ENCODE measurements at regions not wholly inside any gene's neighbourhood (a gene's known extent, or its start where the extent isn't known, plus 50 kb on each side); places are given as distances from the start of the nearest gene placed in this dataset.

DNA sequence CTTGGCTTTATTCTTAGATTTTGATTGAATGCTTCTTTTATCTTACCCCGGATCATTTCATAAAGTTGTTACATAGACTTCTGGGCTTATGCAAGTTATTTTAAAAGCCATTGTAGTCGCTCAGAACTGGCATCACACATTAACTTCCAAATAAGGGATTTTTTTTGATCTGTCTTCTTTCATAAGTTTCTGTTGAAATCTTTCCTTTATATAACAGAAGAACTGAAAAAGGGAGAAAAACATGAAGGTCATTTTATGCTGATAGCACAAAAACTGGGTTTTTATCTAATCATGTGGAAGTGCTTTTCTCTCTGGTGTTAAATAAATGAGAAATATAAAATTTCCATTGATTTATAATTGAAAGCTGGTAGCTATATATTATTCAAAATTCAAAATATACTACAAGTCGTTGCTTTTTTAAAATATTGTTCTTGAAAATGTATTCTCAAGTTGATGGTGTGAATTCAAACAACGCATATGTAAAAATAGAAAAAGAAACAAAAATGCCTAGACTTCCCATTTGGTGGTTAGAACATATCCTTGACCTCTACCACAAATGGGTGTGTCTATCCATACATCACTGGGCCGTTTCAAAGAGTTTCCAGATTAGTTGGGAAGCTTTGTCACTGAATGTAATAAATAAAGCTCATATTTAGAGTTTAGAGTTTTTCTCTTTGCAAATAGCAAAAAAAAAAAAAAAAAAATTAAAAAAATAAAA lies 258.3 kb upstream of the ZPLD1 start:
- H3K9me3 Mint-ChIP-seq: peaks cover 3% of the 10 kb centered on the region
- peaks cover 5% of the 10 kb centered on the region for H3K27me3 Mint-ChIP-seq (ENCODE audit: low read depth)
- peaks cover 8% of the 10 kb centered on the region for H3K4me1 Mint-ChIP-seq (ENCODE audit: low read depth)
- H3K4me3 Mint-ChIP-seq: no peak overlapping the region
- H3K36me3 Mint-ChIP-seq (ENCODE audit: low read depth): no peaks in the 10 kb centered on the region
- no peak overlapping the region for H3K27ac Mint-ChIP-seq

DNA sequence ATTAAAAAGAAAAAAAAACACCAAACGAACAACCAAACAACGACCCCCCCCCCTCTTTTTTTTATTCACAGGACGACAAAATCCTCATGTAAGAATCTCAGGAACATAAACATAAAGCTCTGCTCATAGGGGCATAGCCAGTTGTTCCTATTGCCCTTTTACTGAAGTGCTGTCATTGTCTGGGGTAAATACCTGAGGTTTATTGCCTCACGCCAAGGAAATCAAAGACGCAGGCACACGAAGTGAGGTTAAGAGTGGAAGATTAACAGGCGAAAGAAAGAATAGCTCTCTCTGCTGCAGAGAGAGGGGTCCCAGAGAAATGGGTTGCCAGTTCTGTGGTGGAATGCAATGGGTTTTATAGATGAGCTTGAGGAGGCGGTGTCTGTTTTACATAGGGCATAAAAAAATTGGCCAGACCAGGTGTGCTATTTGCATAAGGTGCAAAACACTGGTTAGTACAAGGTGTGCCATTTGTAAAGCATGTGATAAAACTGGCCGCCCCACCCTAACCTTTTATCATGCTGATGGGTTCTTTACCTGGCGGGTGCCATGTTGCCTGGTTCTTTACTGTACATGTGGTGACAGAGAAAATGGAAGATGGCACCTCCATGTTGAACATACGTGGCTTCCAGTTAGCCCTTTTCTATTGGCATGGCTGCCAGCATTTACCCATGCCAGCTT lies 257.6 kb upstream of the ZPLD1 start:
- peaks cover 5% of the 10 kb centered on the region for H3K27me3 Mint-ChIP-seq (ENCODE audit: low read depth)
- H3K9me3 Mint-ChIP-seq: peaks cover 3% of the 10 kb centered on the region
- no peak overlapping the region for H3K4me3 Mint-ChIP-seq
- H3K4me1 Mint-ChIP-seq (ENCODE audit: low read depth): peaks cover 8% of the 10 kb centered on the region
- no peaks in the 10 kb centered on the region for H3K36me3 Mint-ChIP-seq (ENCODE audit: low read depth)
- no peak overlapping the region for H3K27ac Mint-ChIP-seq

GRCh38 chr3:102178817-102179216 lies 256.0 kb upstream of the ZPLD1 start:
- Mint-ChIP-seq H3K27ac (no peak overlapping the region), H3K27me3 (ENCODE audit: low read depth) (no peaks in the 10 kb centered on the region), H3K4me3 (no peak overlapping the region), H3K9me3 (peaks cover 3% of the 10 kb centered on the region), H3K36me3 (ENCODE audit: low read depth) (no peaks in the 10 kb centered on the region), H3K4me1 (ENCODE audit: low read depth) (peaks cover 8% of the 10 kb centered on the region)

- Mint-ChIP-seq H3K27ac (peak overlapping the region; percentile 23), H3K36me3 (ENCODE audit: low read depth) (no peaks in the 10 kb centered on the region), H3K27me3 (ENCODE audit: low read depth) (no peaks in the 10 kb centered on the region), H3K4me3 (peak overlapping the region; percentile 33), H3K4me1 (ENCODE audit: low read depth) (peaks cover 8% of the 10 kb centered on the region), H3K9me3 (peaks cover 3% of the 10 kb centered on the region)
Measured at GRCh38 chr3:102179326-102180177, 255.3 kb upstream of the ZPLD1 start.

DNA sequence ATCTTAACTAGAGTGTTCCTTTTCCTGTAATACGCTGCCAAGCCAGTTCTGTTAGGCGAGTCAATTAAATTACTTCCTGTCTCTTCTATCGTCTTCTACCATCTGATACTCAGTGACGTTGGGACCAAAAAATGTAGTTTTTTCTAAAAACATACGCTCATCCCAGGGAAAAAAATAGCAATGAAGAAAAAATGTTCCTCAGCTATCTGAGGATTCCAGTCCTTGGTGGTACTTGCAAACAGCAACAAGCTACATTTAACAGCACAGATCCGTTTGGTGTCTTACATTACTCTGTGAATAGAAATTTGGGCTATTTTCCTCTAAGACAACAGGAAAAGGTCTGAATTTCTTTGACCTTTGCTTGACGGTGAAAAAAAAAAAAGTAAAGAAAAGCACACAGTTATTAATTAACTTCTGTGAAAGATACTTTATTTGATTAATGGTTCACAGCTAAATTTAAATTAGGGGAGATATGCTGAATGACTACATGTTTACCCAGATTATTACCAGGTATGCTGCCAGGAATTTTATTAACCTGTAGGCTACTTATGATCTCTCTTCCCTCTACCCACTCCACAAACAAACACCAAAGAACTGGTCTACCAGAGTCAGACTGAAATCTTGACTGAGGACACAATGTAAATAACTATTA lies 254.4 kb upstream of the ZPLD1 start:
- Mint-ChIP-seq H3K27ac (no peak overlapping the region), H3K4me1 (ENCODE audit: low read depth) (peaks cover 8% of the 10 kb centered on the region)

DNA sequence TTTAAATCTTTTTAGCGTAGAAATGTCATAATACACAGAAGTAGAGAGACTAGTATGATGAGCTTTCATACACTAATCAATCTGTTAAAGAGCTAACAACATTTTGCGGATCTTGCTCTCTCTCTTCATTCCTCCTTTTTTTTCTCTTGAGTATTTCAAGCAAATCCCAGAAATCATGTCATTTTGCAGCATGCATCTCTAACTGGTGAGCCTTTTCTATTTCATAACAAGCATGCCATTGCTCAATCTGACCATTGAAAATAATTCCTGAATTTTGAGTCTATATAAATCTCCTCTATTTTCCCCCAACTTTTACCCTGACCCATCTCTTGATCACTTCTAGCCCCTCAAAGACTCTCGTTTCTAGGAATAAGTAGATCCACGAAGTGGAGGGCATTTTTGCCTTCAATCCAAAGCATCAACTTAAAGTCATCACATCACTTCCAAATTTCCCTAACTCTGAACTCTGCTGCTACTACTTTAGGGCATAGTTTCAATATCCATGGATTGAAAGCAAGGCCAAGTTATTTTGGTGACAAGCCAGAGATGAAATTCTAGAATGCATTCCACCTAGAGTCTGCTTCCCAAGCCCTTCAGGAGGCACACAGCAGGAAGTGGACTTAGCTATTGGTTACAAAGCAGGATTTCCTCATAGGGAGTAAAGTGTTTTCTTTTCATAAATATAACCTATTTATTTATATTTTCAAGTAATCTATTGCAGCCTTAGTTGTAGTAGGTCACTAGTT lies 253.5 kb upstream of the ZPLD1 start:
- Mint-ChIP-seq H3K36me3 (ENCODE audit: low read depth) (no peaks in the 10 kb centered on the region), H3K4me3 (no peak overlapping the region), H3K9me3 (peaks cover 3% of the 10 kb centered on the region), H3K4me1 (ENCODE audit: low read depth) (peaks cover 8% of the 10 kb centered on the region), H3K27ac (no peak overlapping the region), H3K27me3 (ENCODE audit: low read depth) (no peaks in the 10 kb centered on the region)

More for the DNA sequence above, 254.4 kb upstream of the ZPLD1 start:
- no peaks in the 10 kb centered on the region for H3K27me3 Mint-ChIP-seq (ENCODE audit: low read depth)
- H3K36me3 Mint-ChIP-seq (ENCODE audit: low read depth): no peaks in the 10 kb centered on the region
- H3K4me3 Mint-ChIP-seq: no peak overlapping the region
- peaks cover 3% of the 10 kb centered on the region for H3K9me3 Mint-ChIP-seq

DNA sequence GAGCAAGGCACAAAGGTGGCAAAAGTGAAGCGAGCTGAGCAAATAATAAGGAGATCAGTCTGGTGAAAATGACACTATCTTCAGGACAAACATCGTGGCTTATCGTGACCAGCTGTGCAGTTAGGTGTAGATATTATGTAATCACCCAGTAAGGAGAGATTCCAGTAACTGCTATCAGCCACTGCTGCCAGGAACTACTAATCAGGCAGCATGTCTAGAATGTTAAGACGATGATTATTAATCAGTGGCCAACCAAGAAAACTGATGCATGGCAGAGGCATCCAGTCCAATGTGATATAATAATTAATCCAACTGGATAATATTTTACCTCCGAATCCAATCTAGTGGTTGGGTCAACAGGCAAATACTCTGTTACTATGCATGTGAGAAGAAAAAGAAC lies 252.7 kb upstream of the ZPLD1 start:
- no peaks in the 10 kb centered on the region for H3K27me3 Mint-ChIP-seq (ENCODE audit: low read depth)
- no peak overlapping the region for H3K27ac Mint-ChIP-seq
- peaks cover under 1% of the 10 kb centered on the region for H3K9me3 Mint-ChIP-seq

GRCh38 chr3:102183186-102183585 lies 251.6 kb upstream of the ZPLD1 start:
- Mint-ChIP-seq H3K4me1 (ENCODE audit: low read depth) (peaks cover 4% of the 10 kb centered on the region), H3K27me3 (ENCODE audit: low read depth) (no peaks in the 10 kb centered on the region), H3K9me3 (no peaks in the 10 kb centered on the region), H3K36me3 (ENCODE audit: low read depth) (no peaks in the 10 kb centered on the region), H3K4me3 (no peak overlapping the region), H3K27ac (no peak overlapping the region)

More for the DNA sequence above, 252.7 kb upstream of the ZPLD1 start:
- Mint-ChIP-seq H3K4me1 (ENCODE audit: low read depth) (peaks cover 5% of the 10 kb centered on the region), H3K4me3 (no peak overlapping the region), H3K36me3 (ENCODE audit: low read depth) (no peaks in the 10 kb centered on the region)

DNA sequence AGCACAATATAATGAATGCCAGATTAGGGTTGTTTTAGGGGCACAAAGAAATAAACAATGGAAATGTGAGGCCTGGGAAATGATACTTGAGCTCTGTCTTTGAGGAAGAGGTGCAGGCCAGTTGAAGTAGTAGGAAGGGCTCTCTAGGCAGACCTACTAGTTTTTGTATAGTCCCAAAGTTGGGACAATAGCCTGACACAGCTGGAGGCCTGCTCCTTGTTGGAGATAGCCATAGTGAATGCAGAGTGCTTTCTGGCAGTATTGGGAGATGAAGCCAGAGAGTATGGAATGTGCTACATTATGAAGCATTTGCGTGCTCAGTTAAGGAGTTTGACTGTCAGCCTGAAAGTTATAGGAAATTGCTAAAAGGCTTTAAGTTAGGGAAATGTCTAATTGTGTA lies 251.2 kb upstream of the ZPLD1 start:
- H3K27ac Mint-ChIP-seq: no peak overlapping the region

DNA sequence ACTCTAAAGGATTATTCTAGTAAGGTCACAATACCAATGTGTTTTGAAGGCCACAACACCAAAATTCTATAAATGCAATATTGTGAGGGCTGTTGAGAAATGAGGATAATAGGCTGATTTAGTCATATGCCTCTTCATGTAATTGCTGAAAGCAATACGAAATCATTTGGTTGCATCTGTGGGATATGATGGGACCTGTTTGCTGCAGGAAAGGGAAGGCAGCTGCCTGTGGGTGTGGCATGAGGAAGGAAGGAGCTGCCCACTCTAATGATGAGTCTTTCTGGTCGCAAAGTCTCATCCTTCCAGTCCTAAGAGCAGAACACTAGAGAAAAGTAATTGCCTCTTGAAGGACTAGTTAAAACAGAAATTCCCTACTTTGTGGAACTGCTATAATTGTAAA lies 245.3 kb upstream of the ZPLD1 start:
- no peaks in the 10 kb centered on the region for H3K9me3 Mint-ChIP-seq
- peaks cover 9% of the 10 kb centered on the region for H3K4me1 Mint-ChIP-seq (ENCODE audit: low read depth)
- H3K4me3 Mint-ChIP-seq: no peak overlapping the region
- no peaks in the 10 kb centered on the region for H3K27me3 Mint-ChIP-seq (ENCODE audit: low read depth)
- H3K36me3 Mint-ChIP-seq (ENCODE audit: low read depth): no peaks in the 10 kb centered on the region
- H3K27ac Mint-ChIP-seq: no peak overlapping the region

More for the DNA sequence above, 251.2 kb upstream of the ZPLD1 start:
- no peak overlapping the region for H3K4me3 Mint-ChIP-seq
- H3K36me3 Mint-ChIP-seq (ENCODE audit: low read depth): no peaks in the 10 kb centered on the region
- H3K9me3 Mint-ChIP-seq: no peaks in the 10 kb centered on the region
- H3K27me3 Mint-ChIP-seq (ENCODE audit: low read depth): no peaks in the 10 kb centered on the region
- peaks cover 3% of the 10 kb centered on the region for H3K4me1 Mint-ChIP-seq (ENCODE audit: low read depth)

DNA sequence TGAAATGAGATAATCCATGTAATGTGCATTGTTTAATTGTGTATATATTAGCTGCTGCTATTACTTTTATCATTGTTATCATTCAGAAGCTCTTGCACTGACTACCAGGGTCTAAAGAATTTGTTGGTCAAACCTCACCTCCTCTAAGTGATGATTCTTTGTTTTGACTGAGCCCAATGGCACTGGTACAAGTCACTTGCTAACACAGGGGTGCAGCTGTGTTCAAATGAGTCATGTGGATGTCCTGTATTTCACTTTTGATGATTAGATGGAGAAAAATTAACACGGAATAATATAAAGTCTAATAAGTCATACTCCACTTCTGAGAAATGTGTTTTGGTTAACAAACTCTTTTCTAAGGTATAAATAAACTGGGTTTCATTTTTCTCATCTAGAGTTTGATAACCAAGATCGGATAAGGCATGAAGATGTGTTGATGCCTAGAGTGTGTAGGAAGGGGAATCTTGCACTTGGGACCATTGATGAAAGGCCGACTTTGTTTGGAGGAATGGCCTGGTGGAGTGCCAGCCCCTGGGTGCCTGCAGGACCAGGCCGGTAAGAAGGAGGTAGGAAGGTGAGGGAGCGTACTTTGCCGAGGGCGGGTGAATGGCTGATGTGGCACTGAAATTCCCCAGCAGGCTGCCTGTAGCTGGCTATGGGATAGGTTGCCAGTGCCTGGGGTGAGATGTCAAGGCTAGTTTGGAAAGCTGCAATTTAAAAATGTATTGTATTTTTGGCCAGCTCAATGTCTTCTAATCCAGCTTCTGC lies 244.7 kb upstream of the ZPLD1 start:
- Mint-ChIP-seq H3K9me3 (no peaks in the 10 kb centered on the region), H3K4me1 (ENCODE audit: low read depth) (peaks cover 10% of the 10 kb centered on the region), H3K27me3 (ENCODE audit: low read depth) (no peaks in the 10 kb centered on the region), H3K27ac (no peak overlapping the region), H3K4me3 (no peak overlapping the region), H3K36me3 (ENCODE audit: low read depth) (no peaks in the 10 kb centered on the region)

- H3K9me3 Mint-ChIP-seq: no peaks in the 10 kb centered on the region
- no peaks in the 10 kb centered on the region for H3K36me3 Mint-ChIP-seq (ENCODE audit: low read depth)
- no peak overlapping the region for H3K27ac Mint-ChIP-seq
- H3K4me3 Mint-ChIP-seq: no peak overlapping the region
- no peaks in the 10 kb centered on the region for H3K27me3 Mint-ChIP-seq (ENCODE audit: low read depth)
- peaks cover 12% of the 10 kb centered on the region for H3K4me1 Mint-ChIP-seq (ENCODE audit: low read depth)
Measured at GRCh38 chr3:102192575-102192974, 242.2 kb upstream of the ZPLD1 start.

DNA sequence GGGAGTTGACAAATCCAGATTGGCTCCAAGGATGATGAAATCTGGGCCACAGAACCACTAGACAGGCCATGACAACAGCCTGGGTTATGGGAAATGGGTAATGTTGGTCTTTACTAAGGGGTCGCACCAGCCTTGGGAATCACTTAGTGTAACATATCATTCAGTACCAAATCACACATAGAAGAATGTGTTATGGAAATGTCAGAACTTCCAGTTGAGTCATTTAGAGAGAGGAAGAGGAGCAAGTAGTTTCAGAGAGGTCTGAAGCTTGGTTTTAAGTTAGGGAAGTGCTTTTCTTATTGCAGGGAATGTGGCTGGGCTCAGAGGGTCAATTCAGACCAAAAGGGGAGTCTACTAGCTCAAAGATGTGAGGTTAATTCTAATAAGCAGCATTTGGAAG lies 241.6 kb upstream of the ZPLD1 start:
- H3K4me3 Mint-ChIP-seq: no peak overlapping the region
- H3K36me3 Mint-ChIP-seq (ENCODE audit: low read depth): no peaks in the 10 kb centered on the region
- no peaks in the 10 kb centered on the region for H3K27me3 Mint-ChIP-seq (ENCODE audit: low read depth)
- H3K4me1 Mint-ChIP-seq (ENCODE audit: low read depth): peaks cover 12% of the 10 kb centered on the region
- H3K27ac Mint-ChIP-seq: no peak overlapping the region
- no peaks in the 10 kb centered on the region for H3K9me3 Mint-ChIP-seq

All from T-helper 1 cell treated with Interleukin-12 subunit alpha and Interleukin-12 subunit beta and Interleukin-4 antibody, amounts not matched to agents 30 μg/mL and 1 μg/mL, for 36 hours (primary cell).